Uterus (tissue), 3 donors: ENCODE measurements at regions not wholly inside any gene's neighbourhood (a gene's known extent, or its start where the extent isn't known, plus 50 kb on each side); places are given as distances from the start of the nearest gene placed in this dataset.

ENCODE experiments used
- DNase-seq, 2 donors: peaks; one replicate each; pipeline ENCODE4 v3.0.0-alpha.2; 2019 to 2020
- H3K27ac ChIP-seq, 2 donors: fragments of 200-600 bp; sonication (generic); 1 replicate in 1 of 2; 2 replicates in 1 of 2; pipeline ENCODE4 v1.5.1; 2016 to 2018
- H3K27me3 ChIP-seq, 2 donors: fragments of 200-600 bp; sonication (generic); one replicate each; pipeline ENCODE4 v1.5.1; 2018 to 2019; ENCODE audit warnings: control low read depth in 1 of 2
- H3K36me3 ChIP-seq, 2 donors: fragments of 200-600 bp; sonication (generic); one replicate each; pipeline ENCODE4 v1.5.1; 2019; ENCODE audit warnings: control low read depth in 1 of 2
- H3K4me1 ChIP-seq, 2 donors: fragments of 200-600 bp; sonication (generic); one replicate each; pipeline ENCODE4 v1.5.1; 2018 to 2019; ENCODE audit warnings: control low read depth in 1 of 2
- H3K4me3 ChIP-seq, 2 donors: fragments of 200-600 bp; sonication (generic); 1 replicate in 1 of 2; 2 replicates in 1 of 2; pipeline ENCODE4 v1.5.1; 2018 to 2019; ENCODE audit warnings: mild to moderate bottlenecking in 1 of 2
- H3K9me3 ChIP-seq, 2 donors: fragments of 200-600 bp; sonication (generic); one replicate each; pipeline ENCODE4 v1.5.1; 2019; ENCODE audit warnings: control low read depth in 1 of 2
- CTCF ChIP-seq, 4 experiments: fragments of 200-600 bp in 2 of 4; fragments of 450-650 bp in 2 of 4; sonication (generic) in 2 of 4; IDR thresholded peaks; one replicate each; pipeline ENCODE4 v1.5.1; 2016 to 2019; ENCODE audit warnings: antibody characterized with exemption in 4 of 4, mild to moderate bottlenecking in 2 of 4, moderate library complexity in 1 of 4
- POLR2A ChIP-seq, 2 donors: fragments of 450-650 bp; IDR thresholded peaks; one replicate each; pipeline ENCODE4 v1.6.1; 2016; ENCODE audit warnings: antibody characterized with exemption in 2 of 2, mild to moderate bottlenecking in 1 of 2, moderate library complexity in 1 of 2
- intact Hi-C: fragments of 100-400 bp; cut with DNase I; formaldehyde crosslinking; loops from one replicate; pipeline ENCODE4 v1.15.1; 2023; ENCODE audit warnings: low total_unique reads
- donor health status: DM: yes; HTN: yes; CAD: no.

- intact Hi-C loops, result no loop called here
- TF ChIP-seq POLR2A (IDR thresholded peaks at IDR 0.05), result no peak
- no peak for TF ChIP-seq CTCF (IDR thresholded peaks at IDR 0.05)
- Histone ChIP-seq H3K9me3 (no peaks in the 10 kb centered on the region), H3K4me1 (no peaks in the 10 kb centered on the region), H3K36me3 (no peaks in the 10 kb centered on the region), H3K27me3 (no peaks in the 10 kb centered on the region), H3K27ac (no peak overlapping the region), H3K4me3 (no peak overlapping the region)
- no peak for DNase-seq
Measured at GRCh38 chr12:13371367-13371766, 174.8 kb downstream of the EMP1 start.

GRCh38 chr12:13369474-13370056 is 173.0 kb downstream of the EMP1 start:
- H3K4me1 ChIP-seq, result no peaks in the 10 kb centered on the region
- intact Hi-C loops, result no loop called here
- DNase-seq, result no peak
- no peak overlapping the region for H3K4me3 ChIP-seq
- no peaks in the 10 kb centered on the region for H3K36me3 ChIP-seq
- no peak overlapping the region for H3K27ac ChIP-seq
- no peak for TF ChIP-seq POLR2A (IDR thresholded peaks at IDR 0.05)
- TF ChIP-seq CTCF (IDR thresholded peaks at IDR 0.05), result no peak
- H3K27me3 ChIP-seq, result no peaks in the 10 kb centered on the region
- no peaks in the 10 kb centered on the region for H3K9me3 ChIP-seq

GRCh38 chr12:13368971-13369370 is 172.4 kb downstream of the EMP1 start:
- no peaks in the 10 kb centered on the region for H3K27me3 ChIP-seq
- H3K4me3 ChIP-seq, result no peak overlapping the region
- intact Hi-C loops, result no loop called here
- DNase-seq, result no peak
- H3K4me1 ChIP-seq, result no peaks in the 10 kb centered on the region
- H3K27ac ChIP-seq, result no peak overlapping the region
- H3K36me3 ChIP-seq, result no peaks in the 10 kb centered on the region
- TF ChIP-seq CTCF (IDR thresholded peaks at IDR 0.05) (no peak), POLR2A (IDR thresholded peaks at IDR 0.05) (no peak)
- H3K9me3 ChIP-seq, result no peaks in the 10 kb centered on the region

- Histone ChIP-seq H3K4me3 (no peak overlapping the region), H3K27me3 (no peaks in the 10 kb centered on the region), H3K36me3 (no peaks in the 10 kb centered on the region), H3K27ac (no peak overlapping the region), H3K4me1 (no peaks in the 10 kb centered on the region), H3K9me3 (no peaks in the 10 kb centered on the region)
- intact Hi-C loops, result no loop called here
- TF ChIP-seq CTCF (IDR thresholded peaks at IDR 0.05) (no peak), POLR2A (IDR thresholded peaks at IDR 0.05) (no peak)
- DNase-seq, result no peak
Measured at GRCh38 chr12:13368431-13368830, 171.9 kb downstream of the EMP1 start.

- Histone ChIP-seq H3K36me3 (no peaks in the 10 kb centered on the region), H3K4me1 (no peaks in the 10 kb centered on the region), H3K27me3 (no peaks in the 10 kb centered on the region), H3K27ac (no peak overlapping the region), H3K9me3 (no peaks in the 10 kb centered on the region), H3K4me3 (no peak overlapping the region)
- DNase-seq, result no peak
- TF ChIP-seq POLR2A (IDR thresholded peaks at IDR 0.05) (no peak), CTCF (IDR thresholded peaks at IDR 0.05) (no peak)
- intact Hi-C loops, result no loop called here
Measured at GRCh38 chr12:13367973-13368372, 171.4 kb downstream of the EMP1 start.
